HG02678 (cell line): ENCODE measurements at regions not wholly inside any gene's neighbourhood (a gene's known extent, or its start where the extent isn't known, plus 50 kb on each side); places are given as distances from the start of the nearest gene placed in this dataset.
"Not testable (repeated sequence)": the region's sequence is repeated elsewhere in the genome, so short reads cannot be mapped to it uniquely, and the experiment has no call there.

Source experiments
- ATAC-seq: cut with Tn5 transposase; IDR thresholded peaks from one replicate; pipeline ENCODE4 v1.9.1; 2021; ENCODE audit warnings: mild to moderate bottlenecking, moderate library complexity; ENCODE audit not compliant: unreplicated experiment

- no peak for ATAC-seq
Observed at GRCh38 chr1:29607236-29607635, 370.9 kb downstream of the PTPRU start.

GRCh38 chr1:29604796-29605195, 368.5 kb downstream of the PTPRU start:
- ATAC-seq, result not testable (repeated sequence)

- ATAC-seq, result no peak
Observed at GRCh38 chr1:29603622-29604021, 367.3 kb downstream of the PTPRU start.

- no peak for ATAC-seq
Observed at GRCh38 chr1:29602203-29602602, 365.9 kb downstream of the PTPRU start.

- ATAC-seq, result no peak
Observed at GRCh38 chr1:29601021-29601420, 364.7 kb downstream of the PTPRU start.

GRCh38 chr1:29599826-29600225, 363.5 kb downstream of the PTPRU start:
- no peak for ATAC-seq

GRCh38 chr1:29599071-29599470, 362.7 kb downstream of the PTPRU start:
- ATAC-seq, result no peak

GRCh38 chr1:29597861-29598260, 361.5 kb downstream of the PTPRU start:
- ATAC-seq, result no peak

- ATAC-seq, result no peak
Observed at GRCh38 chr1:29593601-29594382, 357.5 kb downstream of the PTPRU start.

- ATAC-seq, result no peak
Observed at GRCh38 chr1:29592731-29593130, 356.4 kb downstream of the PTPRU start.

GRCh38 chr1:29592261-29592615, 355.9 kb downstream of the PTPRU start:
- no peak for ATAC-seq

- ATAC-seq, result no peak
Observed at GRCh38 chr1:29591601-29592260, 355.4 kb downstream of the PTPRU start.

GRCh38 chr1:29590583-29591565, 354.6 kb downstream of the PTPRU start:
- ATAC-seq, result no peak

- not testable (repeated sequence) for ATAC-seq
Observed at GRCh38 chr1:29589716-29590115, 353.4 kb downstream of the PTPRU start.

- no peak for ATAC-seq
Observed at GRCh38 chr1:29586991-29587745, 350.8 kb downstream of the PTPRU start.

GRCh38 chr1:29586215-29586614, 349.9 kb downstream of the PTPRU start:
- no peak for ATAC-seq

- ATAC-seq, result no peak
Observed at GRCh38 chr1:29585656-29586055, 349.3 kb downstream of the PTPRU start.

- no peak for ATAC-seq
Observed at GRCh38 chr1:29585201-29585600, 348.9 kb downstream of the PTPRU start.

GRCh38 chr1:29584776-29585175, 348.5 kb downstream of the PTPRU start:
- ATAC-seq, result no peak

GRCh38 chr1:29584362-29584761, 348.0 kb downstream of the PTPRU start:
- ATAC-seq, result no peak

GRCh38 chr1:29583727-29584126, 347.4 kb downstream of the PTPRU start:
- no peak for ATAC-seq
